ENCODE measurements at regions not wholly inside any gene's neighbourhood (a gene's known extent, or its start where the extent isn't known, plus 50 kb on each side); places are given as distances from the start of the nearest gene placed in this dataset.

GRCh38 chr6:169020821-169021220 is 232.8 kb downstream of the THBS2 start:
- Histone ChIP-seq H3K4me1 (ENCODE audit: control insufficient read depth in 1 of 2, insufficient read depth in 1 of 2, low read depth in 1 of 2, low read length in 1 of 2) (no peaks in the 10 kb centered on the region), H3K9me3 (peaks cover 4% of the 10 kb centered on the region), H3K27ac (no peak overlapping the region), H3K4me3 (ENCODE audit: low read depth in 1 of 2, low read length in 1 of 2) (no peak overlapping the region), H3K27me3 (no peaks in the 10 kb centered on the region), H3K36me3 (no peaks in the 10 kb centered on the region)
- TF ChIP-seq, protein P1, sequence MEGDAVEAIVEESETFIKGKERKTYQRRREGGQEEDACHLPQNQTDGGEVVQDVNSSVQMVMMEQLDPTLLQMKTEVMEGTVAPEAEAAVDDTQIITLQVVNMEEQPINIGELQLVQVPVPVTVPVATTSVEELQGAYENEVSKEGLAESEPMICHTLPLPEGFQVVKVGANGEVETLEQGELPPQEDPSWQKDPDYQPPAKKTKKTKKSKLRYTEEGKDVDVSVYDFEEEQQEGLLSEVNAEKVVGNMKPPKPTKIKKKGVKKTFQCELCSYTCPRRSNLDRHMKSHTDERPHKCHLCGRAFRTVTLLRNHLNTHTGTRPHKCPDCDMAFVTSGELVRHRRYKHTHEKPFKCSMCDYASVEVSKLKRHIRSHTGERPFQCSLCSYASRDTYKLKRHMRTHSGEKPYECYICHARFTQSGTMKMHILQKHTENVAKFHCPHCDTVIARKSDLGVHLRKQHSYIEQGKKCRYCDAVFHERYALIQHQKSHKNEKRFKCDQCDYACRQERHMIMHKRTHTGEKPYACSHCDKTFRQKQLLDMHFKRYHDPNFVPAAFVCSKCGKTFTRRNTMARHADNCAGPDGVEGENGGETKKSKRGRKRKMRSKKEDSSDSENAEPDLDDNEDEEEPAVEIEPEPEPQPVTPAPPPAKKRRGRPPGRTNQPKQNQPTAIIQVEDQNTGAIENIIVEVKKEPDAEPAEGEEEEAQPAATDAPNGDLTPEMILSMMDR (IDR thresholded peaks at IDR 0.05): no peak

- H3K27me3 ChIP-seq: no peaks in the 10 kb centered on the region
- H3K36me3 ChIP-seq: no peaks in the 10 kb centered on the region
- TF ChIP-seq, protein P1 (IDR thresholded peaks at IDR 0.05): no peak
- no peaks in the 10 kb centered on the region for H3K4me1 ChIP-seq (ENCODE audit: control insufficient read depth in 1 of 2, insufficient read depth in 1 of 2, low read depth in 1 of 2, low read length in 1 of 2)
- no peaks in the 10 kb centered on the region for H3K9me3 ChIP-seq
- H3K4me3 ChIP-seq (ENCODE audit: low read depth in 1 of 2, low read length in 1 of 2): no peak overlapping the region
- no peak overlapping the region for H3K27ac ChIP-seq
Observed at GRCh38 chr6:169019727-169020491, 233.7 kb downstream of the THBS2 start.

DNA sequence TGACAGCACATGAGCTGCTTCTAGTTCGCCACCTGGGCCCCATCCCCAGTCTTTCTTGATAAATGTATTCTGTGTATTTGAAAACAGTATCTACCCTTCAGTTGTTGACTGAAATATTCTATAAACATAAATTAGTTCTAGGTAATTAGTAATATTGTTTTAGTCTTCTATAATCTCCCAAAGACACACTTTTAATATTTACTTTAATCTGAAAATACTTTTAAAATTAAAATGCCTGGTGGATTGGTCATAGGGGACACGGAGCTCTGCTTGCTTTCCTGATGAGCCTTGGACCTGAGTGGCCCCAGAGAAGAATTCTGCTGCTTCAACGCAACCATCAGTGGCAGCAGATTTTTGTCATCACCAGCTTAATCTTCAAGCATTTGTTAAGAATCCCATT is 234.5 kb downstream of the THBS2 start:
- Histone ChIP-seq H3K27me3 (no peaks in the 10 kb centered on the region), H3K27ac (no peak overlapping the region), H3K9me3 (no peaks in the 10 kb centered on the region), H3K36me3 (no peaks in the 10 kb centered on the region), H3K4me1 (ENCODE audit: control insufficient read depth in 1 of 2, insufficient read depth in 1 of 2, low read depth in 1 of 2, low read length in 1 of 2) (no peaks in the 10 kb centered on the region), H3K4me3 (ENCODE audit: low read depth in 1 of 2, low read length in 1 of 2) (no peak overlapping the region)
- TF ChIP-seq, protein P1 (IDR thresholded peaks at IDR 0.05): no peak

DNA sequence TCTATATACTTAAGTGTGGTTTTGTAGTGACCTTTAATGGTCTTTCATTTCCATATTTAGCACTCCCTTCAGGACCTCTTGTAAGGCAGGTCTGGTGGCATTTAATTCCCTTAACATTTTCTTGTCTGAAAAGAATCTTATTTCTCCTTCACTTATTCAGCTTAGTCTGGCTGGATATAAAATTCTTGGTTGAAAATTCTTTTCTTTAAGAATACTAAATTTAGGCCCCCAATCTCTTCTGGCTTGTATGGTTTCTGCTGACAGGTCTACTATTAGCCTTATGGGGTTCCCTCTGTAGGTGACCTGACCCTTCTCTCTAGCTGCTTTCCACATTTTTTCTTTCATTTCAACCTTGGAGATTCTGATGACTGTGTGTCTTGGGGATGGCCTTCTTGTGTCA is 236.9 kb downstream of the THBS2 start:
- no peak overlapping the region for H3K4me3 ChIP-seq (ENCODE audit: low read depth in 1 of 2, low read length in 1 of 2)
- TF ChIP-seq, protein P1 (IDR thresholded peaks at IDR 0.05): no peak
- H3K27me3 ChIP-seq: no peaks in the 10 kb centered on the region
- no peaks in the 10 kb centered on the region for H3K36me3 ChIP-seq
- no peaks in the 10 kb centered on the region for H3K4me1 ChIP-seq (ENCODE audit: control insufficient read depth in 1 of 2, insufficient read depth in 1 of 2, low read depth in 1 of 2, low read length in 1 of 2)
- H3K9me3 ChIP-seq: no peaks in the 10 kb centered on the region
- no peak overlapping the region for H3K27ac ChIP-seq

DNA sequence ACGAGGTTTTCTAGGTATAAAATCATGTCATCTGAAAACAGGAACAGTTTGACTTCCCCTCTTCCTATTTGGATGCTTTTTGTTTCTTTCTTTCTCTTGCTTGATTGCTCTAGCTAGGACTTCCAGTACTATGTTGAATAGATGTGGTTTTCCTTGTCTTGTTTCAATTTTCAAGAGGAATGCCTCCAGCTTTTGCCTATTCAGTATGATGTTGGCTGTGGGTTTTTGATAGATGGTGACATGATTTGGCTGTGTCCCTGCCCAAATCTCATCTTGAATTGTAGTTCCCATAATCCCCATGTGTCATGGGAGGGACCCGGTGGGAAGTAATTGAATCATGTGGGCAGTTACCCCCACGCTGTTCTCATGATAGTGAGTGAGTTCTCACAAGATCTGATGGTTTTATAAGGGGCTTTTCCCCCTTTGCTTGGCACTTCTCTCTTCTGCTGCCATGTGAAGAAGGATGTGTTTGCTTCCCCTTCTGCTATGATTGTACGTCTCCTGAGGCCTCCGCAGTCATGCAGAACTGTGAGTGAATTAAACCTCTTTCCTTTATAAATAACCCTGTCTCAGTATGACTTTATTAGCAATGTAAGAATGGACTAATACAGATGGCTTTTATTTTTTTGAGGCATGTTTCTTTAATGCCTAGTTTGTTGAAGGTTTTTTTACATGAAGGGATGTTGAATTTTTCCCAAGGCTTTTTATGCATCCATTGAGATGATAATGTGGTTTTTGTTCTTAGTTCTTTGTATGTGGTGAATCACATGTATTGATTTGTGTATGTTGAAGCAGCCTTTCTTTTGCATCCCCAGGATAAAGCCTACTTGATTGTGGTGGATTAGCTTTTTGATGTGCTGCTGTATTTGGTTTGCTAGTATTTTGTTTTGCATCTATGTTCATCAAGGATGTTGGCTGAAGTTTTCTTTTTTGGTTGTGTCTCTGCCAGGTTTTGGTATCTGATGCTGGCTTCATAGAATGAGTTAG is 239.1 kb downstream of the THBS2 start:
- Histone ChIP-seq H3K4me3 (ENCODE audit: low read depth in 1 of 2, low read length in 1 of 2) (no peak overlapping the region), H3K4me1 (ENCODE audit: control insufficient read depth in 1 of 2, insufficient read depth in 1 of 2, low read depth in 1 of 2, low read length in 1 of 2) (no peaks in the 10 kb centered on the region), H3K27me3 (no peaks in the 10 kb centered on the region), H3K9me3 (no peaks in the 10 kb centered on the region), H3K36me3 (no peaks in the 10 kb centered on the region), H3K27ac (no peak overlapping the region)
- TF ChIP-seq, protein P1 (IDR thresholded peaks at IDR 0.05): no peak

All from neutrophil (primary cell).